Mesendoderm (in vitro differentiated cells): ENCODE measurements at regions not wholly inside any gene's neighbourhood (a gene's known extent, or its start where the extent isn't known, plus 50 kb on each side); places are given as distances from the start of the nearest gene placed in this dataset.
"Not testable (repeated sequence)": the region's sequence is repeated elsewhere in the genome, so short reads cannot be mapped to it uniquely, and the experiment has no call there.

Experiments used
- DNase-seq: peaks from one replicate; pipeline ENCODE4 v3.0.0; 2013
- H2AK5ac ChIP-seq: 2 replicates; pipeline ENCODE4 v1.6.1; 2013; ENCODE audit warnings: low read length, inconsistent platforms
- H2BK120ac ChIP-seq: 2 replicates; pipeline ENCODE4 v1.6.1; 2013; ENCODE audit warnings: low read depth, mild to moderate bottlenecking, low read length, moderate library complexity, mixed read lengths
- H2BK15ac ChIP-seq: replicated peaks from 2 replicates; pipeline ENCODE4 v1.6.1; 2013; ENCODE audit warnings: low read depth, mild to moderate bottlenecking, moderate library complexity
- H2BK5ac ChIP-seq: 2 replicates; pipeline ENCODE4 v1.6.1; 2013; ENCODE audit warnings: low read length, inconsistent platforms
- H3K18ac ChIP-seq: 2 replicates; pipeline ENCODE4 v1.6.1; 2013; ENCODE audit warnings: mild to moderate bottlenecking, low read length, mixed read lengths
- H3K23ac ChIP-seq: one replicate; pipeline ENCODE4 v1.6.1; 2013; ENCODE audit warnings: low read length
- H3K27ac ChIP-seq: 2 replicates; pipeline ENCODE4 v1.5.1; 2013; ENCODE audit warnings: low read depth, mild to moderate bottlenecking, inconsistent platforms, low read length, moderate library complexity
- H3K27me3 ChIP-seq: 2 replicates; pipeline ENCODE4 v1.6.1; 2013; ENCODE audit warnings: low read length, control low read depth, mild to moderate bottlenecking, inconsistent platforms; ENCODE audit not compliant: insufficient read depth, poor library complexity
- H3K36me3 ChIP-seq: 2 replicates; pipeline ENCODE4 v1.6.1; 2013; ENCODE audit warnings: low read length, inconsistent platforms; ENCODE audit not compliant: control insufficient read depth, insufficient read depth
- H3K4ac ChIP-seq: one replicate; pipeline ENCODE4 v1.6.1; 2013; ENCODE audit warnings: low read depth, mild to moderate bottlenecking, low read length, moderate library complexity
- H3K4me1 ChIP-seq: 2 replicates; pipeline ENCODE4 v1.6.1; 2013; ENCODE audit warnings: low read depth, low read length, inconsistent platforms; ENCODE audit not compliant: control insufficient read depth
- H3K4me2 ChIP-seq: 2 replicates; pipeline ENCODE4 v1.6.1; 2013; ENCODE audit warnings: low read length
- H3K4me3 ChIP-seq: 2 replicates; pipeline ENCODE4 v1.5.1; 2013; ENCODE audit warnings: mild to moderate bottlenecking, low read length
- H3K56ac ChIP-seq: one replicate; pipeline ENCODE4 v1.6.1; 2013; ENCODE audit warnings: low read length
- H3K79me1 ChIP-seq: 2 replicates; pipeline ENCODE4 v1.6.1; 2013; ENCODE audit warnings: low read length, inconsistent platforms
- H3K79me2 ChIP-seq: 2 replicates; pipeline ENCODE4 v1.6.1; 2013; ENCODE audit warnings: mild to moderate bottlenecking, low read length; ENCODE audit not compliant: control insufficient read depth, insufficient read depth
- H3K9ac ChIP-seq: 2 replicates; pipeline ENCODE4 v1.6.1; 2013; ENCODE audit warnings: low read length, inconsistent platforms
- H4K5ac ChIP-seq: one replicate; pipeline ENCODE4 v1.6.1; 2013; ENCODE audit warnings: low read length
- H4K8ac ChIP-seq: one replicate; pipeline ENCODE4 v1.6.1; 2013; ENCODE audit warnings: low read depth, mild to moderate bottlenecking, control low read depth, low read length, moderate library complexity
- WGBS: extraction: QIAGEN DNeasy Blood & Tissue Kit; methylation state at CpG from one replicate; pipeline ENCODE4 v1.1.7; 2013; ENCODE audit warnings: low lambda C conversion rate, missing lambda C conversion rate; ENCODE audit not compliant: insufficient coverage; ENCODE audit errors: extremely low coverage; 5-methylcytosine and 5-hydroxymethylcytosine counted together

GRCh38 chr1:30216602-30217001 lies 506.8 kb downstream of the MATN1 start:
- Histone ChIP-seq H3K4me3 (no peak overlapping the region), H2AK5ac (no peak overlapping the region), H2BK15ac (no peak overlapping the region), H2BK120ac (no peak overlapping the region), H3K79me2 (no peaks in the 10 kb centered on the region), H3K56ac (no peak overlapping the region), H3K4me1 (peaks cover 3% of the 10 kb centered on the region), H3K9ac (no peak overlapping the region), H4K5ac (no peak overlapping the region), H2BK5ac (no peak overlapping the region), H3K18ac (no peak overlapping the region), H3K79me1 (no peaks in the 10 kb centered on the region), H3K4ac (no peak overlapping the region), H3K27me3 (no peaks in the 10 kb centered on the region), H3K4me2 (no peak overlapping the region), H4K8ac (no peak overlapping the region), H3K27ac (no peak overlapping the region), H3K36me3 (no peaks in the 10 kb centered on the region), H3K23ac (no peak overlapping the region)
- no CpG with 5 or more reads among the region's 7 CpGs for WGBS
- no peak for DNase-seq

- Histone ChIP-seq H3K4me2 (no peak overlapping the region), H2AK5ac (no peak overlapping the region), H2BK120ac (no peak overlapping the region), H3K18ac (no peak overlapping the region), H4K5ac (no peak overlapping the region), H3K4me3 (no peak overlapping the region), H3K4ac (no peak overlapping the region), H3K56ac (no peak overlapping the region), H3K27ac (no peak overlapping the region), H3K79me1 (no peaks in the 10 kb centered on the region), H3K23ac (no peak overlapping the region), H3K4me1 (no peaks in the 10 kb centered on the region), H4K8ac (no peak overlapping the region), H2BK15ac (no peak overlapping the region), H2BK5ac (no peak overlapping the region), H3K36me3 (no peaks in the 10 kb centered on the region), H3K9ac (no peak overlapping the region), H3K27me3 (no peaks in the 10 kb centered on the region), H3K79me2 (no peaks in the 10 kb centered on the region)
- no peak for DNase-seq
- WGBS: no CpG with 5 or more reads among the region's 7 CpGs
Observed at GRCh38 chr1:30213936-30214335, 509.4 kb downstream of the MATN1 start.

GRCh38 chr1:30207962-30208361 lies 515.4 kb downstream of the MATN1 start:
- H3K4ac ChIP-seq, H3K18ac ChIP-seq, H3K36me3 ChIP-seq, H2AK5ac ChIP-seq, H4K8ac ChIP-seq, H3K27ac ChIP-seq, H3K9ac ChIP-seq, H2BK120ac ChIP-seq, H3K4me3 ChIP-seq, H4K5ac ChIP-seq, H3K56ac ChIP-seq, H3K27me3 ChIP-seq, H2BK5ac ChIP-seq, H3K79me2 ChIP-seq, H3K23ac ChIP-seq, H3K4me2 ChIP-seq, H2BK15ac ChIP-seq, DNase-seq, H3K79me1 ChIP-seq, H3K4me1 ChIP-seq: not testable (repeated sequence)
- WGBS: no CpG with 5 or more reads among the region's 1 CpG

- H3K18ac ChIP-seq, H3K27me3 ChIP-seq, H3K79me1 ChIP-seq, H2BK120ac ChIP-seq, H3K56ac ChIP-seq, H3K4ac ChIP-seq, H4K8ac ChIP-seq, H4K5ac ChIP-seq, H3K79me2 ChIP-seq, H2BK15ac ChIP-seq, H3K4me3 ChIP-seq, H3K4me1 ChIP-seq, H3K27ac ChIP-seq, H3K9ac ChIP-seq, H3K36me3 ChIP-seq, H3K23ac ChIP-seq, H2BK5ac ChIP-seq, DNase-seq, H3K4me2 ChIP-seq, H2AK5ac ChIP-seq: not testable (repeated sequence)
- WGBS: no CpG with 5 or more reads among the region's 5 CpGs
Observed at GRCh38 chr1:30206631-30207030, 516.8 kb downstream of the MATN1 start.

GRCh38 chr1:30204916-30205315 lies 518.5 kb downstream of the MATN1 start:
- H4K8ac ChIP-seq, H2AK5ac ChIP-seq, H3K56ac ChIP-seq, H2BK15ac ChIP-seq, H3K4ac ChIP-seq, DNase-seq, H2BK120ac ChIP-seq, H3K4me2 ChIP-seq, H3K18ac ChIP-seq, H3K36me3 ChIP-seq, H3K27me3 ChIP-seq, H3K4me3 ChIP-seq, H3K4me1 ChIP-seq, H3K79me1 ChIP-seq, H3K79me2 ChIP-seq, H3K27ac ChIP-seq, H3K23ac ChIP-seq, H3K9ac ChIP-seq, H4K5ac ChIP-seq, H2BK5ac ChIP-seq: not testable (repeated sequence)
- WGBS: no CpG with 5 or more reads among the region's 5 CpGs

- no peaks in the 10 kb centered on the region for H3K4me1 ChIP-seq
- no peak overlapping the region for H3K27ac ChIP-seq
- H2BK120ac ChIP-seq: no peak overlapping the region
- H3K27me3 ChIP-seq: no peaks in the 10 kb centered on the region
- no CpG with 5 or more reads among the region's 1 CpG for WGBS
- no peak overlapping the region for H3K4me2 ChIP-seq
- no peak overlapping the region for H3K4ac ChIP-seq
- no peak for DNase-seq
- no peaks in the 10 kb centered on the region for H3K79me2 ChIP-seq
- H4K8ac ChIP-seq: no peak overlapping the region
- H3K4me3 ChIP-seq: no peak overlapping the region
- H3K36me3 ChIP-seq: no peaks in the 10 kb centered on the region
- H2AK5ac ChIP-seq: no peak overlapping the region
- no peak overlapping the region for H3K56ac ChIP-seq
- no peak overlapping the region for H2BK15ac ChIP-seq
- H2BK5ac ChIP-seq: no peak overlapping the region
- H4K5ac ChIP-seq: no peak overlapping the region
- no peaks in the 10 kb centered on the region for H3K79me1 ChIP-seq
- H3K9ac ChIP-seq: no peak overlapping the region
- no peak overlapping the region for H3K18ac ChIP-seq
- H3K23ac ChIP-seq: no peak overlapping the region
Observed at GRCh38 chr1:30201015-30201414, 522.4 kb downstream of the MATN1 start.
